Parathyroid adenoma (tissue), 2 donors: ENCODE measurements at regions not wholly inside any gene's neighbourhood (a gene's known extent, or its start where the extent isn't known, plus 50 kb on each side); places are given as distances from the start of the nearest gene placed in this dataset.

ENCODE experiments used
- H2AFZ ChIP-seq: fragments of 300-600 bp; sonication (generic); one replicate; pipeline ENCODE4 v1.7.0; 2017; ENCODE audit warnings: antibody characterized with exemption, mild to moderate bottlenecking
- H3K27ac ChIP-seq: fragments of 300-600 bp; sonication (generic); one replicate; pipeline ENCODE4 v1.7.0; 2017
- H3K27me3 ChIP-seq: fragments of 300-600 bp; sonication (generic); one replicate; pipeline ENCODE4 v1.7.0; 2017; ENCODE audit warnings: low read length; ENCODE audit not compliant: control insufficient read depth, insufficient read depth
- H3K36me3 ChIP-seq: fragments of 300-600 bp; sonication (generic); one replicate; pipeline ENCODE4 v1.7.0; 2017; ENCODE audit warnings: low read length; ENCODE audit not compliant: control insufficient read depth, insufficient read depth
- H3K4me1 ChIP-seq: fragments of 300-600 bp; sonication (generic); one replicate; pipeline ENCODE4 v1.7.0; 2017; ENCODE audit warnings: control low read depth
- H3K4me2 ChIP-seq: fragments of 300-600 bp; sonication (generic); one replicate; pipeline ENCODE4 v1.7.0; 2017; ENCODE audit warnings: low read length
- H3K4me3 ChIP-seq: fragments of 300-600 bp; sonication (generic); one replicate; pipeline ENCODE4 v1.7.0; 2017; ENCODE audit warnings: low read depth, low read length
- H3K79me2 ChIP-seq: fragments of 300-600 bp; sonication (generic); one replicate; pipeline ENCODE4 v1.7.0; 2017; ENCODE audit warnings: control low read depth
- H3K9ac ChIP-seq: fragments of 300-600 bp; sonication (generic); one replicate; pipeline ENCODE4 v1.7.0; 2017; ENCODE audit warnings: mild to moderate bottlenecking
- H3K9me3 ChIP-seq: fragments of 300-600 bp; sonication (generic); one replicate; pipeline ENCODE4 v1.7.0; 2017; ENCODE audit warnings: low read length; ENCODE audit not compliant: control insufficient read depth
- TF ChIP-seq, protein P1 (sequence below): fragments of 300-600 bp; sonication (generic); IDR thresholded peaks from one replicate; pipeline ENCODE4 v1.7.0; 2017; ENCODE audit warnings: antibody characterized with exemption, mild to moderate bottlenecking
- donor health status: primary hyperparathyroidism.

DNA sequence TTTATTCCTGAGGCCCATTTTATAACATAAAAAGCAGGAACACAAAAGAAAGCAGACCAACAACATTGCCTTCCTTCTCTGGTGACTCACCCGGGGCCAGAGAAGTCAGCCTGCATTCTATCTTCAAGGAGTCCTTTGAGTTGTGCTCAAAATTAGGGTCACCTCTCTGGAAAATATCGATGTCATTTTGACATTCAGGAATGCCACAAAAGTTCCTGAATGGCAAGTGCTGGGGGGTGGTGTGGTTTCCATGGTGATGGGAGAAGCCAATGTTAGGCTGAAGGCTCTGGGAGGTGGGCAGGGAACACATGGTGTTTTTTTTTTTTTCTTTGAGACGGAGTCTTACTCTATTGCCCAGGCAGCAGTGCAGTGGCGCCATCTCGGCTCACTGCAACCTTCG, 159.6 kb downstream of the HAPSTR1 start:
- Histone ChIP-seq H3K27ac (no peak overlapping the region), H3K9ac (no peak overlapping the region), H3K4me1 (no peaks in the 10 kb centered on the region), H2AFZ (no peak overlapping the region), H3K4me2 (no peak overlapping the region), H3K4me3 (no peak overlapping the region), H3K79me2 (no peaks in the 10 kb centered on the region), H3K36me3 (no peaks in the 10 kb centered on the region), H3K27me3 (no peaks in the 10 kb centered on the region), H3K9me3 (no peaks in the 10 kb centered on the region)
- TF ChIP-seq, protein P1, sequence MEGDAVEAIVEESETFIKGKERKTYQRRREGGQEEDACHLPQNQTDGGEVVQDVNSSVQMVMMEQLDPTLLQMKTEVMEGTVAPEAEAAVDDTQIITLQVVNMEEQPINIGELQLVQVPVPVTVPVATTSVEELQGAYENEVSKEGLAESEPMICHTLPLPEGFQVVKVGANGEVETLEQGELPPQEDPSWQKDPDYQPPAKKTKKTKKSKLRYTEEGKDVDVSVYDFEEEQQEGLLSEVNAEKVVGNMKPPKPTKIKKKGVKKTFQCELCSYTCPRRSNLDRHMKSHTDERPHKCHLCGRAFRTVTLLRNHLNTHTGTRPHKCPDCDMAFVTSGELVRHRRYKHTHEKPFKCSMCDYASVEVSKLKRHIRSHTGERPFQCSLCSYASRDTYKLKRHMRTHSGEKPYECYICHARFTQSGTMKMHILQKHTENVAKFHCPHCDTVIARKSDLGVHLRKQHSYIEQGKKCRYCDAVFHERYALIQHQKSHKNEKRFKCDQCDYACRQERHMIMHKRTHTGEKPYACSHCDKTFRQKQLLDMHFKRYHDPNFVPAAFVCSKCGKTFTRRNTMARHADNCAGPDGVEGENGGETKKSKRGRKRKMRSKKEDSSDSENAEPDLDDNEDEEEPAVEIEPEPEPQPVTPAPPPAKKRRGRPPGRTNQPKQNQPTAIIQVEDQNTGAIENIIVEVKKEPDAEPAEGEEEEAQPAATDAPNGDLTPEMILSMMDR, result no peak

DNA sequence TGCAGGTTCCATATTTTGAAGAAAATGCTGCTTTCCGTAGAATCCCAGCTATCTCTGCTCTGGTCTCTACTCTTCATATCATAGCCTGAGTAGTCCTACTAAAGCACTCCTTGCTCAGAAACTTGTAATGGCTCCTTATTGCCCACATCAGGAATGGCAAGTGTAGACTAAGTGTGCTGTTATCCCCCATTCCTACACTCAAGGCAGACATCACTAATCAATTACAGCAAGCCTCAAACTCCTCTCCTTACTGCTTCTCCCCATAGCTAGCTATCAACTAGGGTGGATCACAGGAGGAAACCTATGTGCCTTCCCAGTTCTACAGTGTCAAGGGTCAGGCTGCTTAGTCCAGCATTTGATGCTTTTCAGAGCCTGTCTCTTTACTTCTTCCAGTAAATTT, 163.4 kb downstream of the HAPSTR1 start:
- Histone ChIP-seq H3K27ac (no peak overlapping the region), H3K4me3 (no peak overlapping the region), H2AFZ (no peak overlapping the region), H3K27me3 (no peaks in the 10 kb centered on the region), H3K9ac (no peak overlapping the region), H3K9me3 (no peaks in the 10 kb centered on the region), H3K4me1 (no peaks in the 10 kb centered on the region), H3K4me2 (no peak overlapping the region), H3K79me2 (no peaks in the 10 kb centered on the region), H3K36me3 (no peaks in the 10 kb centered on the region)
- TF ChIP-seq, protein P1, result no peak

DNA sequence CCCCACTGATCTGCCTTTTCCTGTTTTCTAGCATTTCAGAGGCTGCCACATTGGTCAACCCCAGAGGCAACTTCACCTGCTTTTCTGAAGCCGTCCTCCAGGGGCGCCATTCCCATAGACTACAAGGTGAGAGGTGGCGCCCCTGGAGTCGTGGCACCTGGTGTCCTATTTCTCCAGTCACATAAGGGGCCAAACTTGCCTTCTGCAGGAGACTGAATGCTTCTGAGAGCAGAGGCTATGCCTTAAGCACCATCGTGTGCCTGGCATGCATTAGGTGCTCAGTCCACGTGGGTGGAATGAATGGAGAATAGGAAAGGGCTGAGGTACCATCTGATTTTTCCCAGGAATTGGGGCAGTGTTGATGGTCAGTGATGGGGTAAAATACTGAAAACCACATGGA, 164.8 kb downstream of the HAPSTR1 start:
- TF ChIP-seq, protein P1, result peak; percentile 27
- H3K27me3 ChIP-seq, result no peaks in the 10 kb centered on the region
- H3K36me3 ChIP-seq, result no peaks in the 10 kb centered on the region

DNA sequence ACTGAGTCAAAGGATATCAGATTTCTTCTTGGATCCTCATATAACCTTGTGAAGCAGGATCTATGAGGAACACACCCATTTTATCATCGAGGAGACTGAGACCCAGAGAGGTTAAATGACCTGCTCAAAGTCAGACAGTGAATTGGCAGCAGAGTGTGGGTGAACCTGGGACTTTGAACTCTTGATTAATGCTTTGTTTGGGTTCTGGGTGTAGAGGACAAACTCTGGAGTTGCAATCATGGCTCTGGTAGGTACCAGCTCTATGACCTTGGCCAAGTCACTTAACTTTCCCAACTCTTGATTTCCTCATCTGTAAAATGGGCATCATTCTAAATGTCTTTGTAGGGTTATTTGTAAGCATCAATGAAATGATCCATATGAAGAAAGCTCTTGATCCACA, 166.4 kb downstream of the HAPSTR1 start:
- H3K27me3 ChIP-seq, result no peaks in the 10 kb centered on the region
- no peaks in the 10 kb centered on the region for H3K36me3 ChIP-seq
- no peaks in the 10 kb centered on the region for H3K9me3 ChIP-seq
- no peaks in the 10 kb centered on the region for H3K4me1 ChIP-seq
- no peak overlapping the region for H3K27ac ChIP-seq
- H3K9ac ChIP-seq, result no peak overlapping the region
- no peak overlapping the region for H3K4me3 ChIP-seq
- H2AFZ ChIP-seq, result no peak overlapping the region
- H3K79me2 ChIP-seq, result no peaks in the 10 kb centered on the region
- TF ChIP-seq, protein P1, result no peak
- no peak overlapping the region for H3K4me2 ChIP-seq

More for the DNA sequence above, 164.8 kb downstream of the HAPSTR1 start:
- Histone ChIP-seq H2AFZ (no peak overlapping the region), H3K4me2 (no peak overlapping the region), H3K4me3 (no peak overlapping the region), H3K79me2 (no peaks in the 10 kb centered on the region), H3K9me3 (no peaks in the 10 kb centered on the region), H3K9ac (no peak overlapping the region), H3K4me1 (no peaks in the 10 kb centered on the region), H3K27ac (no peak overlapping the region)

DNA sequence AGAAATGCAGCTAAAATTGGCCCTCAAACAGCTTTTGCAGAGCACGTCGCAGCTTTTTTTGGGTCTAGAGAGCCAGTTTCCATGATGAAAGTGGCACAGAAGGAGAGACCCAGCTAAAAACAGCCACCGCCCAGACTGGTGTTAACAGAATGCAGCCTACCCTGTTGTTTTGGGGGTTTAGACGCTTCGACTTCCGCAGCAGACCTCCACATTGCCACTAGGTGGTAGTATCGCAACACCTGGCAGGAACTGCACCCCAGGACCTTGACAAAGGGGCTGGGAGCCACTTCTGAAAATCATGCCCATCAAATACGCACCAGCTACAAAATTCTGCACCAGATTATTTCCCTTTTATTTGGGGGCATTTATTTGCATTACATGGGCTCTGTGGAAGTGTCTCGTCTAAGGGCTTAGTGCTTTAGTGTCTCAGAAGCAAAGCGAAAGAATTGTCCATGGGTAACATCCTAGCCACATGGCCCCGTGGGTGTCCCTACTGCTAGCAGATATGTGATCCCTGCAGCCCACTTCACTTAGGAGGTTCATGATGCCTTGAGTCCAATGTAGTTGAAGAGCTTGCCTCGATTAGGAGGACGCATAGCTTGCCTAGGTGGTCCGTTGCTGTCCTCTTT, 167.1 kb downstream of the HAPSTR1 start:
- H3K36me3 ChIP-seq, result no peaks in the 10 kb centered on the region
- no peak overlapping the region for H3K4me2 ChIP-seq
- no peaks in the 10 kb centered on the region for H3K9me3 ChIP-seq
- H3K4me3 ChIP-seq, result no peak overlapping the region
- no peak overlapping the region for H2AFZ ChIP-seq
- H3K27ac ChIP-seq, result no peak overlapping the region
- H3K4me1 ChIP-seq, result no peaks in the 10 kb centered on the region
- no peak overlapping the region for H3K9ac ChIP-seq
- no peaks in the 10 kb centered on the region for H3K27me3 ChIP-seq
- no peaks in the 10 kb centered on the region for H3K79me2 ChIP-seq
- TF ChIP-seq, protein P1, result no peak
